ENCODE measurements at regions not wholly inside any gene's neighbourhood (a gene's known extent, or its start where the extent isn't known, plus 50 kb on each side); places are given as distances from the start of the nearest gene placed in this dataset.

GRCh38 chr7:53661645-53662217 is 626.3 kb downstream of the POM121L12 start:
- H3K4me3 ChIP-seq (ENCODE audit: low read depth, low read length): no peak overlapping the region
- no peaks in the 10 kb centered on the region for H3K27me3 ChIP-seq (ENCODE audit: control insufficient read depth, insufficient read depth, low read length)
- no peak for DNase-seq (ENCODE audit: low read depth)
- H3K36me3 ChIP-seq (ENCODE audit: control insufficient read depth, insufficient read depth, low read length): no peaks in the 10 kb centered on the region
- TF ChIP-seq CTCF (IDR thresholded peaks at IDR 0.05; ENCODE audit: insufficient read depth, low read length, severe bottlenecking): no peak
- no peak for FAIRE-seq

- no peaks in the 10 kb centered on the region for H3K36me3 ChIP-seq (ENCODE audit: control insufficient read depth, insufficient read depth, low read length)
- FAIRE-seq (no peak), DNase-seq (ENCODE audit: low read depth) (no peak)
- no peaks in the 10 kb centered on the region for H3K27me3 ChIP-seq (ENCODE audit: control insufficient read depth, insufficient read depth, low read length)
- no peak for TF ChIP-seq CTCF (IDR thresholded peaks at IDR 0.05; ENCODE audit: insufficient read depth, low read length, severe bottlenecking)
- no peak overlapping the region for H3K4me3 ChIP-seq (ENCODE audit: low read depth, low read length)
Observed at GRCh38 chr7:53672681-53673080, 637.2 kb downstream of the POM121L12 start.

GRCh38 chr7:53675835-53676234 is 640.4 kb downstream of the POM121L12 start:
- no peaks in the 10 kb centered on the region for H3K27me3 ChIP-seq (ENCODE audit: control insufficient read depth, insufficient read depth, low read length)
- DNase-seq (ENCODE audit: low read depth): no peak
- H3K36me3 ChIP-seq (ENCODE audit: control insufficient read depth, insufficient read depth, low read length): no peaks in the 10 kb centered on the region
- TF ChIP-seq CTCF (IDR thresholded peaks at IDR 0.05; ENCODE audit: insufficient read depth, low read length, severe bottlenecking): no peak
- FAIRE-seq: no peak
- H3K4me3 ChIP-seq (ENCODE audit: low read depth, low read length): no peak overlapping the region

GRCh38 chr7:53684693-53685092 is 649.3 kb downstream of the POM121L12 start:
- TF ChIP-seq CTCF (IDR thresholded peaks at IDR 0.05; ENCODE audit: insufficient read depth, low read length, severe bottlenecking): no peak
- H3K27me3 ChIP-seq (ENCODE audit: control insufficient read depth, insufficient read depth, low read length): no peaks in the 10 kb centered on the region
- DNase-seq (ENCODE audit: low read depth) (no peak), FAIRE-seq (no peak)
- no peaks in the 10 kb centered on the region for H3K36me3 ChIP-seq (ENCODE audit: control insufficient read depth, insufficient read depth, low read length)
- no peak overlapping the region for H3K4me3 ChIP-seq (ENCODE audit: low read depth, low read length)

- no peak for DNase-seq (ENCODE audit: low read depth)
- FAIRE-seq: no peak
- no peaks in the 10 kb centered on the region for H3K27me3 ChIP-seq (ENCODE audit: control insufficient read depth, insufficient read depth, low read length)
- H3K36me3 ChIP-seq (ENCODE audit: control insufficient read depth, insufficient read depth, low read length): no peaks in the 10 kb centered on the region
- no peak overlapping the region for H3K4me3 ChIP-seq (ENCODE audit: low read depth, low read length)
- no peak for TF ChIP-seq CTCF (IDR thresholded peaks at IDR 0.05; ENCODE audit: insufficient read depth, low read length, severe bottlenecking)
Observed at GRCh38 chr7:53690411-53690810, 655.0 kb downstream of the POM121L12 start.

- TF ChIP-seq CTCF (IDR thresholded peaks at IDR 0.05; ENCODE audit: insufficient read depth, low read length, severe bottlenecking): no peak
- no peak for DNase-seq (ENCODE audit: low read depth)
- Histone ChIP-seq H3K27me3 (ENCODE audit: control insufficient read depth, insufficient read depth, low read length) (no peaks in the 10 kb centered on the region), H3K36me3 (ENCODE audit: control insufficient read depth, insufficient read depth, low read length) (no peaks in the 10 kb centered on the region), H3K4me3 (ENCODE audit: low read depth, low read length) (no peak overlapping the region)
- no peak for FAIRE-seq
Observed at GRCh38 chr7:53697913-53698312, 662.5 kb downstream of the POM121L12 start.

All from bronchial epithelial cell (primary cell).